HEK293 (cell line): ENCODE measurements at regions not wholly inside any gene's neighbourhood (a gene's known extent, or its start where the extent isn't known, plus 50 kb on each side); places are given as distances from the start of the nearest gene placed in this dataset.
"Not testable (repeated sequence)": the region's sequence is repeated elsewhere in the genome, so short reads cannot be mapped to it uniquely, and the experiment has no call there.

Experiments
- CTCF ChIA-PET: fragments of 350-600 bp; formaldehyde crosslinking; extraction: SDS; loops from one replicate; lab custom pipeline; 2021; ENCODE audit warnings: antibody characterized with exemption; lab: Yijun Ruan, JAX
- POLR2A ChIA-PET: fragments of 300-600 bp; formaldehyde crosslinking; extraction: SDS; loops from one replicate; lab custom pipeline; 2020; ENCODE audit warnings: antibody characterized with exemption, inconsistent platforms; lab: Yijun Ruan, JAX
- H3K27ac ChIP-seq: fragments of 200-500 bp; sonication (Bioruptor generic); 2 replicates; pipeline ENCODE4 v1.5.1; 2014; ENCODE audit warnings: low read depth, low read length, control low read depth, inconsistent platforms; ENCODE audit errors: extremely low read depth
- H3K36me3 ChIP-seq, 2 experiments: fragments of 200-500 bp in 1 of 2; sonication (Bioruptor generic) in 1 of 2; 1 replicate in 1 of 2; 2 replicates in 1 of 2; pipeline ENCODE4 v1.5.1; 2014 to 2017; ENCODE audit warnings: inconsistent platforms in 2 of 2, low read length in 2 of 2; ENCODE audit not compliant: control insufficient read depth in 2 of 2, insufficient read depth in 1 of 2
- H3K4me1 ChIP-seq: fragments of 200-500 bp; sonication (Bioruptor generic); 2 replicates; pipeline ENCODE4 v1.5.1; 2014; ENCODE audit warnings: mild to moderate bottlenecking, low read length, inconsistent platforms; ENCODE audit not compliant: control insufficient read depth, insufficient read depth
- H3K4me3 ChIP-seq: 2 replicates; pipeline ENCODE4 v1.5.1; 2011; ENCODE audit warnings: low read depth, mild to moderate bottlenecking, control low read depth, low read length, moderate library complexity
- H3K9me3 ChIP-seq: fragments of 200-500 bp; sonication (Bioruptor generic); 2 replicates; pipeline ENCODE4 v1.5.1; 2014; ENCODE audit warnings: low read depth, low read length, inconsistent platforms; ENCODE audit not compliant: control insufficient read depth, insufficient read depth
- ZNF202 ChIP-seq: fragments of 450-650 bp; formaldehyde crosslinking; IDR thresholded peaks from 2 replicates; pipeline ENCODE4 v1.5.1; 2016; ENCODE audit warnings: missing biosample characterization, missing genetic modification characterization, borderline replicate concordance
- ZNF843 ChIP-seq: fragments of 450-650 bp; formaldehyde crosslinking; IDR thresholded peaks from 2 replicates; pipeline ENCODE4 v1.5.1; 2016; ENCODE audit warnings: missing biosample characterization, missing genetic modification characterization
- ZXDB ChIP-seq: fragments of 450-650 bp; formaldehyde crosslinking; IDR thresholded peaks from 2 replicates; pipeline ENCODE4 v1.5.1; 2016; ENCODE audit warnings: missing biosample characterization, missing genetic modification characterization

GRCh38 chr13:63840551-63841421 lies 2425.1 kb upstream of the PCDH20 start:
- Histone ChIP-seq H3K36me3 (no peaks in the 10 kb centered on the region), H3K27ac (no peak overlapping the region), H3K4me1 (no peaks in the 10 kb centered on the region), H3K9me3 (no peaks in the 10 kb centered on the region), H3K4me3 (no peak overlapping the region)
- no peak for TF ChIP-seq ZNF843 (tag by site-specific recombination)
- 0 out of 2 replicates have a peak, but pooled peaks have one; percentile 5 for TF ChIP-seq ZNF202 (tag by site-specific recombination)
- CTCF ChIA-PET, result no interaction called here
- POLR2A ChIA-PET, result no interaction called here

- CTCF ChIA-PET, result no interaction called here
- Histone ChIP-seq H3K36me3 (no peaks in the 10 kb centered on the region), H3K27ac (no peak overlapping the region), H3K4me3 (no peak overlapping the region), H3K9me3 (no peaks in the 10 kb centered on the region), H3K4me1 (no peaks in the 10 kb centered on the region)
- POLR2A ChIA-PET, result no interaction called here
- TF ChIP-seq ZXDB (tag by site-specific recombination), result no peak
Observed at GRCh38 chr13:63838366-63839110, 2422.9 kb upstream of the PCDH20 start.

- H3K36me3 ChIP-seq, H3K27ac ChIP-seq, H3K4me3 ChIP-seq, CTCF ChIA-PET, H3K4me1 ChIP-seq, H3K9me3 ChIP-seq, POLR2A ChIA-PET: not testable (repeated sequence)
Observed at GRCh38 chr13:63837701-63838100, 2422.1 kb upstream of the PCDH20 start.

GRCh38 chr13:63829609-63830008 lies 2414.0 kb upstream of the PCDH20 start:
- H3K27ac ChIP-seq, H3K4me3 ChIP-seq, H3K4me1 ChIP-seq, POLR2A ChIA-PET, H3K36me3 ChIP-seq, CTCF ChIA-PET, H3K9me3 ChIP-seq: not testable (repeated sequence)

GRCh38 chr13:63821785-63822184 lies 2406.1 kb upstream of the PCDH20 start:
- CTCF ChIA-PET, POLR2A ChIA-PET, H3K27ac ChIP-seq, H3K36me3 ChIP-seq, H3K4me1 ChIP-seq, H3K9me3 ChIP-seq, H3K4me3 ChIP-seq: not testable (repeated sequence)

- POLR2A ChIA-PET, H3K36me3 ChIP-seq, H3K27ac ChIP-seq, CTCF ChIA-PET, H3K4me3 ChIP-seq, H3K9me3 ChIP-seq, H3K4me1 ChIP-seq: not testable (repeated sequence)
Observed at GRCh38 chr13:63811428-63812004, 2395.9 kb upstream of the PCDH20 start.

GRCh38 chr13:63791134-63791533 lies 2375.5 kb upstream of the PCDH20 start:
- H3K36me3 ChIP-seq, CTCF ChIA-PET, H3K9me3 ChIP-seq, H3K4me1 ChIP-seq, H3K4me3 ChIP-seq, H3K27ac ChIP-seq, POLR2A ChIA-PET: not testable (repeated sequence)
